PC-3 (cell line): ENCODE measurements at regions not wholly inside any gene's neighbourhood (a gene's known extent, or its start where the extent isn't known, plus 50 kb on each side); places are given as distances from the start of the nearest gene placed in this dataset.

Experiments used
- ATAC-seq: fragments of 200-7000 bp; cut with Tn5 transposase; 2 replicates; pipeline ENCODE4 v1.9.1; 2020; ENCODE audit warnings: mild to moderate bottlenecking, moderate library complexity
- BruUV-seq: library from RNA; stranded (reverse); fragments of 400-500 nt; replicated peaks from 2 replicates; lab custom pipeline; 2021; lab: Mats Ljungman, UMichigan
- CTCF ChIA-PET: fragments of 300-600 bp; sonication (Branson Sonifier 250); formaldehyde crosslinking; loops from one replicate; lab custom pipeline; 2022; ENCODE audit warnings: antibody characterized with exemption; lab: Charles Lee
- POLR2A ChIA-PET: fragments of 300-600 bp; sonication (Branson Sonifier 250); formaldehyde crosslinking; loops from one replicate; lab custom pipeline; 2022; ENCODE audit warnings: antibody characterized with exemption; ENCODE audit not compliant: unreplicated experiment; lab: Charles Lee
- DNase-seq: peaks from one replicate; pipeline ENCODE4 v3.0.0-alpha.2; 2015
- H2AFZ ChIP-seq: fragments of 300-600 bp; sonication (generic); 2 replicates; pipeline ENCODE4 v1.6.0; 2016; ENCODE audit warnings: antibody characterized with exemption, low read length
- H3F3A ChIP-seq: fragments of 300-600 bp; sonication (generic); one replicate; pipeline ENCODE4 v1.6.0; 2017; ENCODE audit warnings: antibody characterized with exemption, low read length, control low read depth, mild to moderate bottlenecking; ENCODE audit not compliant: unreplicated experiment
- H3K27ac ChIP-seq: fragments of 300-600 bp; sonication (generic); 2 replicates; pipeline ENCODE4 v1.5.1; 2016; ENCODE audit warnings: mild to moderate bottlenecking, low read length
- H3K27me3 ChIP-seq: fragments of 300-600 bp; sonication (generic); 2 replicates; pipeline ENCODE4 v1.6.1; 2016; ENCODE audit warnings: low read length, mixed read lengths
- H3K36me3 ChIP-seq: fragments of 300-600 bp; sonication (generic); 2 replicates; pipeline ENCODE4 v1.6.1; 2016; ENCODE audit warnings: low read depth, mixed run types, low read length, mixed read lengths
- H3K4me1 ChIP-seq: fragments of 300-600 bp; sonication (generic); 2 replicates; pipeline ENCODE4 v1.5.1; 2016; ENCODE audit warnings: low read length; ENCODE audit not compliant: insufficient read depth
- H3K4me2 ChIP-seq: fragments of 300-600 bp; sonication (generic); 2 replicates; pipeline ENCODE4 v1.6.0; 2016; ENCODE audit warnings: low read length
- H3K4me3 ChIP-seq: fragments of 300-600 bp; sonication (generic); 2 replicates; pipeline ENCODE4 v1.5.1; 2016; ENCODE audit warnings: mild to moderate bottlenecking, low read length, mixed read lengths
- H3K79me2 ChIP-seq: fragments of 300-600 bp; sonication (generic); 2 replicates; pipeline ENCODE4 v1.6.1; 2017; ENCODE audit warnings: low read length, mixed read lengths
- H3K9ac ChIP-seq: fragments of 300-600 bp; sonication (generic); 2 replicates; pipeline ENCODE4 v1.6.0; 2016; ENCODE audit warnings: mild to moderate bottlenecking, low read length
- H3K9me2 ChIP-seq: fragments of 300-600 bp; sonication (generic); replicated peaks from 2 replicates; pipeline ENCODE4 v1.6.1; 2016; ENCODE audit warnings: mixed run types, low read length, mixed read lengths
- H3K9me3 ChIP-seq: fragments of 300-600 bp; sonication (generic); 2 replicates; pipeline ENCODE4 v1.6.1; 2016; ENCODE audit warnings: low read length, mixed read lengths
- H4K20me1 ChIP-seq: fragments of 300-600 bp; sonication (generic); 2 replicates; pipeline ENCODE4 v1.6.1; 2016; ENCODE audit warnings: low read length, mixed read lengths
- EZH2 ChIP-seq: fragments of 300-600 bp; sonication (generic); IDR thresholded peaks from one replicate; pipeline ENCODE4 v1.6.1; 2017; ENCODE audit warnings: antibody characterized with exemption, mild to moderate bottlenecking, low read length; ENCODE audit not compliant: unreplicated experiment
- EZH2phosphoT487 ChIP-seq: fragments of 300-600 bp; sonication (generic); IDR thresholded peaks from 2 replicates; pipeline ENCODE4 v1.6.1; 2018; ENCODE audit warnings: mild to moderate bottlenecking, antibody characterized with exemption, low read length, borderline replicate concordance
- intact Hi-C: fragments of 100-400 bp; cut with micrococcal nuclease; formaldehyde crosslinking; loops from 2 replicates; pipeline ENCODE4 v1.9.0; 2023
- TF ChIP-seq, protein P1 (sequence below): fragments of 300-600 bp; sonication (generic); conservative IDR thresholded peaks from 2 replicates; pipeline ENCODE4 v1.5.1; 2017; ENCODE audit warnings: antibody characterized with exemption, low read depth, mild to moderate bottlenecking, low read length

DNA sequence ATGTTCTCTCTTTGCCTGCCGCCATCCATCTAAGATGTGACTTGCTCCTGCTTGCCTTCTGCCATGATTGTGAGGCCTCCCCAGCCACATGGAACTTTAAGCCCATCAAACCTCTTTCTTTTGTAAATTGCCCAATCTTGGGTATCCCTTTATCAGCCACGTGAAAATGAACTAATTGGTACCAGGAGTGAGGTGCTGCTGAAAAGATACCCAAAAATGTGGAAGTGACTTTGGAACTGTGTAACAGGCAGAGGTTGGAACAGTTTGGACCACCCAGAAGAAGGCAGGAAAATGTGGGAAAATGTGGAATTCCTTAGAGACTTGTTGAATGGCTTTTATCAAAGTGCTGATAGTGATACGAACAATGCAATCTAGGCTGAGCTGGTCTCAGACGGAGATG lies 694.9 kb downstream of the FRK start:
- intact Hi-C loops: no loop called here
- Histone ChIP-seq H3K36me3 (no peaks in the 10 kb centered on the region), H3K27ac (no peak overlapping the region), H2AFZ (no peak overlapping the region), H3K9me3 (no peaks in the 10 kb centered on the region), H3F3A (no peaks in the 10 kb centered on the region), H3K27me3 (no peaks in the 10 kb centered on the region), H4K20me1 (no peaks in the 10 kb centered on the region), H3K9ac (no peak overlapping the region), H3K4me2 (no peak overlapping the region), H3K79me2 (no peaks in the 10 kb centered on the region), H3K4me3 (no peak overlapping the region), H3K9me2 (no peaks in the 10 kb centered on the region), H3K4me1 (no peaks in the 10 kb centered on the region)
- BruUV-seq: no TSS peak
- CTCF ChIA-PET: no interaction called here
- TF ChIP-seq EZH2phosphoT487 (no peak), EZH2 (no peak)
- TF ChIP-seq, protein P1, sequence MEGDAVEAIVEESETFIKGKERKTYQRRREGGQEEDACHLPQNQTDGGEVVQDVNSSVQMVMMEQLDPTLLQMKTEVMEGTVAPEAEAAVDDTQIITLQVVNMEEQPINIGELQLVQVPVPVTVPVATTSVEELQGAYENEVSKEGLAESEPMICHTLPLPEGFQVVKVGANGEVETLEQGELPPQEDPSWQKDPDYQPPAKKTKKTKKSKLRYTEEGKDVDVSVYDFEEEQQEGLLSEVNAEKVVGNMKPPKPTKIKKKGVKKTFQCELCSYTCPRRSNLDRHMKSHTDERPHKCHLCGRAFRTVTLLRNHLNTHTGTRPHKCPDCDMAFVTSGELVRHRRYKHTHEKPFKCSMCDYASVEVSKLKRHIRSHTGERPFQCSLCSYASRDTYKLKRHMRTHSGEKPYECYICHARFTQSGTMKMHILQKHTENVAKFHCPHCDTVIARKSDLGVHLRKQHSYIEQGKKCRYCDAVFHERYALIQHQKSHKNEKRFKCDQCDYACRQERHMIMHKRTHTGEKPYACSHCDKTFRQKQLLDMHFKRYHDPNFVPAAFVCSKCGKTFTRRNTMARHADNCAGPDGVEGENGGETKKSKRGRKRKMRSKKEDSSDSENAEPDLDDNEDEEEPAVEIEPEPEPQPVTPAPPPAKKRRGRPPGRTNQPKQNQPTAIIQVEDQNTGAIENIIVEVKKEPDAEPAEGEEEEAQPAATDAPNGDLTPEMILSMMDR: no peak
- POLR2A ChIA-PET: no interaction called here
- no peak for DNase-seq
- no peak for ATAC-seq

DNA sequence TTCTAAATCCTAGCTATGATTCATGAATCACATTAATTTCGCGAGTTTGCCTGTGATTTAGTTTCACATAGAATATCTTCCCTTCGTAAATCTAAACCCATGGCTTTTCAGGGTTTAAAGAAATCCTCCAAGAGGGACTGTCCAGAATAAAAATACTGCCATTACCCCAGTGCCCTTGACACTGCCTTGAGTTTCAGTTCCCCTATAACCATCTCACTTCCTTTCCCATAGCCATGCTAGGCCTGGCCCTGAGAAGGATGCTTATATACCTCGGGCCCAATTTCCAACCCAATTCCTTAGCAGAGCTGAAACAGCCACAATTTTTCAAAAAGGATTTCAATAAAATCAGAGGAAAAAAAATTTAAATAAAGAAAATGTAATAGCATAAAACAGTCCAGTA lies 697.3 kb downstream of the FRK start:
- intact Hi-C loops: no loop called here
- no peak overlapping the region for H3K4me3 ChIP-seq
- H3K9ac ChIP-seq: no peak overlapping the region
- no peaks in the 10 kb centered on the region for H3K27me3 ChIP-seq
- DNase-seq (no peak), ATAC-seq (no peak)
- H3F3A ChIP-seq: no peaks in the 10 kb centered on the region
- POLR2A ChIA-PET: no interaction called here
- no peaks in the 10 kb centered on the region for H3K79me2 ChIP-seq
- no peaks in the 10 kb centered on the region for H4K20me1 ChIP-seq
- H3K9me3 ChIP-seq: no peaks in the 10 kb centered on the region
- no peaks in the 10 kb centered on the region for H3K9me2 ChIP-seq
- no peak overlapping the region for H2AFZ ChIP-seq
- BruUV-seq: no TSS peak
- H3K4me1 ChIP-seq: no peaks in the 10 kb centered on the region
- no peak overlapping the region for H3K27ac ChIP-seq
- H3K4me2 ChIP-seq: no peak overlapping the region
- H3K36me3 ChIP-seq: no peaks in the 10 kb centered on the region
- CTCF ChIA-PET: no interaction called here
- TF ChIP-seq EZH2phosphoT487 (no peak), EZH2 (no peak)
- TF ChIP-seq, protein P1: no peak

DNA sequence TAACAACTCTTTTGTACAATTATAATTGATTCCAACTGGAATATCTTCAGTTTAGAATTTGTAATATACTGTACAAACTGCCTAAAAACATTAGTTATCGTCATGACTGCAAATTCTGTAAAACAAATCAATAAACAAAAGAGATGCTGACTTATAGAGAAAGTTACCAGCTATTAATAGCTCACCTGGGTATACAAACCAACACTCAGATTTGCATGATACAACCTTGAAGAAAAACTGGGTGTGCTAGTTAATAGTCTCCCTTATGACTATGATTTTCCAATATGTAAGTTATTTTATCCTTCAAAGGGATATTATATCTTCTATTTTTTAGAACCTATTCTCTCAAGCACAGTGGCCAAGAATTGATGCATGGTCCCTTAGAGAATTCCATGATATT lies 698.5 kb downstream of the FRK start:
- no peaks in the 10 kb centered on the region for H3K9me3 ChIP-seq
- H2AFZ ChIP-seq: no peak overlapping the region
- H3K4me2 ChIP-seq: no peak overlapping the region
- no peak overlapping the region for H3K4me3 ChIP-seq
- BruUV-seq: no TSS peak
- no peak for DNase-seq
- no peak overlapping the region for H3K9ac ChIP-seq
- ChIA-PET CTCF (no interaction called here), POLR2A (no interaction called here)
- no peaks in the 10 kb centered on the region for H3K79me2 ChIP-seq
- no peaks in the 10 kb centered on the region for H3K36me3 ChIP-seq
- no peak for TF ChIP-seq EZH2phosphoT487
- TF ChIP-seq EZH2: no peak
- TF ChIP-seq, protein P1: no peak
- no peaks in the 10 kb centered on the region for H3K27me3 ChIP-seq
- intact Hi-C loops: no loop called here
- no peaks in the 10 kb centered on the region for H3K4me1 ChIP-seq
- no peaks in the 10 kb centered on the region for H3K9me2 ChIP-seq
- no peaks in the 10 kb centered on the region for H4K20me1 ChIP-seq
- ATAC-seq: no peak
- no peak overlapping the region for H3K27ac ChIP-seq
- no peaks in the 10 kb centered on the region for H3F3A ChIP-seq
